ENCODE measurements at regions not wholly inside any gene's neighbourhood (a gene's known extent, or its start where the extent isn't known, plus 50 kb on each side); places are given as distances from the start of the nearest gene placed in this dataset.

DNA sequence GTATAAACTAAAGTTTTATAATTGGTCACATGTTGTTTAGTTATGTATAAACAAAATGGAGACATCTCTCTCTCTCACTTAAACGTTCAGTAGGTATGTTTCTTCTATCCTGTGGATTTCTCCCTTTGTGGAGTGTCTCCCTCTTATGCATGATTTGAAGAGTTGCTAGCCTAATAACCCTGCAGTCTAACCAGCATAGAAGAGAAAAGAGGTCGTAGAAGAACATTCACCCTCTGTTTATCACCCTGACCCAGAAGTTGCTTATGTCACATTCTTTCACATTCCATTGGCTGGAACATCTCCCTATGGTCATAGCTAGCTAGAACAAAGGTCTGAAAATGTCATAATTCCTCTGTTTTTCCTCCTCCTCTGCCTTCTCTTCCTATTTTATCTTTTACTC is 176.8 kb upstream of the PCDH20 start:
- Histone ChIP-seq H3K27me3 (no peaks in the 10 kb centered on the region), H3K4me1 (peaks cover 0 to 5% (median 0%) of the 10 kb centered on the region in 4 donors), H3K9me3 (no peaks in the 10 kb centered on the region), H3K27ac (no peak overlapping the region), H3K36me3 (no peaks in the 10 kb centered on the region), H3K4me3 (no peak overlapping the region)
- WGBS, 2 donors = 13 to 18% methylated on average over 2 of the region's 2 CpGs
- TF ChIP-seq EP300 (IDR thresholded peaks at IDR 0.05) = no peak
- TF ChIP-seq POLR2A (IDR thresholded peaks at IDR 0.05) = no peak
- TF ChIP-seq, protein P1, sequence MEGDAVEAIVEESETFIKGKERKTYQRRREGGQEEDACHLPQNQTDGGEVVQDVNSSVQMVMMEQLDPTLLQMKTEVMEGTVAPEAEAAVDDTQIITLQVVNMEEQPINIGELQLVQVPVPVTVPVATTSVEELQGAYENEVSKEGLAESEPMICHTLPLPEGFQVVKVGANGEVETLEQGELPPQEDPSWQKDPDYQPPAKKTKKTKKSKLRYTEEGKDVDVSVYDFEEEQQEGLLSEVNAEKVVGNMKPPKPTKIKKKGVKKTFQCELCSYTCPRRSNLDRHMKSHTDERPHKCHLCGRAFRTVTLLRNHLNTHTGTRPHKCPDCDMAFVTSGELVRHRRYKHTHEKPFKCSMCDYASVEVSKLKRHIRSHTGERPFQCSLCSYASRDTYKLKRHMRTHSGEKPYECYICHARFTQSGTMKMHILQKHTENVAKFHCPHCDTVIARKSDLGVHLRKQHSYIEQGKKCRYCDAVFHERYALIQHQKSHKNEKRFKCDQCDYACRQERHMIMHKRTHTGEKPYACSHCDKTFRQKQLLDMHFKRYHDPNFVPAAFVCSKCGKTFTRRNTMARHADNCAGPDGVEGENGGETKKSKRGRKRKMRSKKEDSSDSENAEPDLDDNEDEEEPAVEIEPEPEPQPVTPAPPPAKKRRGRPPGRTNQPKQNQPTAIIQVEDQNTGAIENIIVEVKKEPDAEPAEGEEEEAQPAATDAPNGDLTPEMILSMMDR (IDR thresholded peaks at IDR 0.05) = no peak
- no peak for DNase-seq (ENCODE audit: low spot score in 2 of 2)

DNA sequence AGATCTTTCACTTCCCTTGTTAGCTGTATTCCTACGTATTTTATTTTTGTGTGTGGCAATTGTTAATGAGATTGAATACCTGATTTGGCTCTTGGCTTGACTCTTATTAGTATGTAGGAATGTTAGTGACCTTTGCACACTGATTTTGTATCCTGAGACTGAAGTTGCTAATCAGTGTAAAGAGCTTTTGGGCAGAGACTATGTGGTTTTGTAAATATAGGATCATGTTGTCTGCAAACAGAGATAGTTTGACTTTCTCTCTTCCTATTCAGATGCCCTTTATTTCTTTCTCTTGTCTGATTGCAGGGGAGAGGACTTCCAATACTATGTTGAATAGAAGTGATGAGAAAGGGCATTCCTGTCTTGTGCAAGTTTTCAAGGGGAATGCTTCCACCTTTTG is 160.3 kb upstream of the PCDH20 start:
- no peaks in the 10 kb centered on the region for H3K4me1 ChIP-seq
- no peak for DNase-seq (ENCODE audit: low spot score in 2 of 2)
- no peaks in the 10 kb centered on the region for H3K36me3 ChIP-seq
- 56 to 83% methylated on average over 1 of the region's 1 CpG for WGBS, 2 donors
- H3K27ac ChIP-seq = no peak overlapping the region
- no peaks in the 10 kb centered on the region for H3K9me3 ChIP-seq
- no peaks in the 10 kb centered on the region for H3K27me3 ChIP-seq
- no peak overlapping the region for H3K4me3 ChIP-seq
- TF ChIP-seq POLR2A (IDR thresholded peaks at IDR 0.05) (no peak), EP300 (IDR thresholded peaks at IDR 0.05) (no peak)
- TF ChIP-seq, protein P1 (IDR thresholded peaks at IDR 0.05) = no peak

DNA sequence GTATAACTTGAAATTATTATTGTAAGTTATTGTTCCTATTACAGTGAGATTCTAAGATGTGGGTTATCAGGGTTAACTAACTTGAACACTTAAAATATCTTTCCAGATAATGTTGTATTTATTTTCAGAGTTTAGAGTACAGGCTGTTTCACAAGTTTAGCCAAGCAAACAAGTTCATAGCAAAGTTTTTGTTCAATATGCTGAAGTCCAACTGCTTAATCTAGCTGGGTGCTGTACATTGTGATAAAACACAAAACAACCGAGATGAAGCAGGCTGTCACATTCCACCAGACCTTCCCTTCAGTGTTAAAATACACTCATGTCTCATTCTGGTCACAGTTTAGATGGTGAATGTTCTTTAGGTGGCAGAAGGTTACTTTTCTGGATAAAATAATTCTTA is 148.0 kb upstream of the PCDH20 start:
- 18 to 37% methylated on average over 1 of the region's 1 CpG for WGBS, 2 donors
- no peak for DNase-seq (ENCODE audit: low spot score in 2 of 2)

DNA sequence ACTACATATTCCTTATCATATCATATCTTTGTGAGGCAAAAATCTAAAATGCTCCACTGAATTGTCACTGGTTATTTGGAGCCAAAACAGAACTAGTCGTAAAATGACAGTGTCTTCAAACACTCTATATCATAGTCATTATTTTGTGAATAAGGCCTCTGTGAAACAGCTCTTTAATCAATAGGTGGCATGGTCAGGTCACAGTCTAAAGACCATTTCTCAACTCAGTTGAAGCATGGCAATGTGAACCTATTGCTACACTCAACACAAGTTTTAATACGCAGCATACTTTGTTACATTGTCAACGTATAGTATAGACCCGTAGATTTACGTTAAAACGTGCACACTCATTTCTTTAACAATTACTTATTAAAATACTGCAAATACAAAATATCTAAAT is 131.3 kb upstream of the PCDH20 start:
- no peaks in the 10 kb centered on the region for H3K9me3 ChIP-seq
- H3K27me3 ChIP-seq = no peaks in the 10 kb centered on the region
- no peak for DNase-seq (ENCODE audit: low spot score in 2 of 2)
- H3K27ac ChIP-seq = no peak overlapping the region
- no peaks in the 10 kb centered on the region for H3K4me1 ChIP-seq
- H3K4me3 ChIP-seq = no peak overlapping the region
- H3K36me3 ChIP-seq = no peaks in the 10 kb centered on the region
- TF ChIP-seq POLR2A (IDR thresholded peaks at IDR 0.05) (no peak), EP300 (IDR thresholded peaks at IDR 0.05) (no peak)
- TF ChIP-seq, protein P1 (IDR thresholded peaks at IDR 0.05) = no peak
- WGBS, 2 donors = 88 to 89% methylated on average over 6 of the region's 6 CpGs

More for the DNA sequence above, 148.0 kb upstream of the PCDH20 start:
- TF ChIP-seq, protein P1 (IDR thresholded peaks at IDR 0.05) = no peak
- no peak for TF ChIP-seq POLR2A (IDR thresholded peaks at IDR 0.05)
- no peak for TF ChIP-seq EP300 (IDR thresholded peaks at IDR 0.05)
- no peaks in the 10 kb centered on the region for H3K36me3 ChIP-seq
- no peak overlapping the region for H3K4me3 ChIP-seq
- H3K9me3 ChIP-seq = no peaks in the 10 kb centered on the region
- H3K27me3 ChIP-seq = no peaks in the 10 kb centered on the region
- H3K27ac ChIP-seq = no peak overlapping the region
- no peaks in the 10 kb centered on the region for H3K4me1 ChIP-seq

DNA sequence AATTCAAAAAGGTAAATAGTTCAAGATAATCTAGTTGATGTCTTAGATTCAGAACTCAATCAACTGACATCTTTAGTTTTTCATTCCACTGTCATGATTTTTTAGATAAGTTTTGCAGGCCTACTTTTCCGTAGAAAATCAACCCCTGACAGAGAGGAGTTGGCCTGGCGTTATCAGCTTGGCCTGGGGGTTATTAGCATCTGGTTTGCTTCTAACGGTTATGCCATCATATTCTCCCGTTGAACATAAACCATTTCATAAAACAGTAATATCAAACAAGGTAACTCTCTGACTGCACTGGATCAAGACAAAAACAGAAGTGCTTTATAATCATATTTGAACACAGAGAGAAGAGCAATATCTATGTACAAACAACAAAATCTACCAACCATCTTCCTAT is 130.8 kb upstream of the PCDH20 start:
- H3K27me3 ChIP-seq = no peaks in the 10 kb centered on the region

More for the DNA sequence above, 130.8 kb upstream of the PCDH20 start:
- WGBS, 2 donors = 80 to 85% methylated on average over 4 of the region's 4 CpGs
- Histone ChIP-seq H3K4me1 (no peaks in the 10 kb centered on the region), H3K27ac (no peak overlapping the region), H3K9me3 (no peaks in the 10 kb centered on the region), H3K4me3 (no peak overlapping the region), H3K36me3 (no peaks in the 10 kb centered on the region)
- TF ChIP-seq POLR2A (IDR thresholded peaks at IDR 0.05) = no peak
- TF ChIP-seq, protein P1 (IDR thresholded peaks at IDR 0.05) = no peak
- TF ChIP-seq EP300 (IDR thresholded peaks at IDR 0.05) = no peak
- no peak for DNase-seq (ENCODE audit: low spot score in 2 of 2)
